ENCODE measurements at regions not wholly inside any gene's neighbourhood (a gene's known extent, or its start where the extent isn't known, plus 50 kb on each side); places are given as distances from the start of the nearest gene placed in this dataset.

GRCh38 chr6:55668591-55668990 lies 89.6 kb upstream of the HMGCLL1 start:
- no peak for TF ChIP-seq CTCF (IDR thresholded peaks at IDR 0.05)
- TF ChIP-seq POLR2A (IDR thresholded peaks at IDR 0.05): no peak

Data from heart left ventricle (tissue), 13 donors.